HT-29 (cell line): ENCODE measurements at regions not wholly inside any gene's neighbourhood (a gene's known extent, or its start where the extent isn't known, plus 50 kb on each side); places are given as distances from the start of the nearest gene placed in this dataset.
"Not testable (repeated sequence)": the region's sequence is repeated elsewhere in the genome, so short reads cannot be mapped to it uniquely, and the experiment has no call there.

ENCODE experiments used
- DNase-seq: peaks from one replicate; pipeline ENCODE4 v3.0.0-alpha.2; 2015; ENCODE audit warnings: low spot score

DNA sequence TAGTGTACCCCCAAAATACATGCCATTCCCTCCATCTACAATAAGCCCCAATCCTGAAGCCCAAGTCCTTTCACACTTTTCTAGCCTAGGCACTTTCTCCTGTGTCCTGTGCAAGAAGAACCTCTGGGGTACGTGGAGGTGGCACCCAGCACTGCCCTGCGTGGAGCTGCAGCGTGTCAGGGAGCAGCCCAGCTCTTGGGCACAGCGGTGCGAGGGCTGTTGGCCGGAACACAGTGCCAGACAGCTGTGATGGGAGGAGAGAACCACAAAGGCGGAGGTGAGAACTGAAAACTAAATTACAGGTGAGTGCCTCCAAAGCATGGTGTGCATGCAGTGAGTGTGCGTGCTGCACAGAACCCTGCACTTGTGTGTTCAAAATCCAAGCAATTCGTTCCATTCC lies 621.3 kb upstream of the ADARB2 start:
- DNase-seq = no peak

DNA sequence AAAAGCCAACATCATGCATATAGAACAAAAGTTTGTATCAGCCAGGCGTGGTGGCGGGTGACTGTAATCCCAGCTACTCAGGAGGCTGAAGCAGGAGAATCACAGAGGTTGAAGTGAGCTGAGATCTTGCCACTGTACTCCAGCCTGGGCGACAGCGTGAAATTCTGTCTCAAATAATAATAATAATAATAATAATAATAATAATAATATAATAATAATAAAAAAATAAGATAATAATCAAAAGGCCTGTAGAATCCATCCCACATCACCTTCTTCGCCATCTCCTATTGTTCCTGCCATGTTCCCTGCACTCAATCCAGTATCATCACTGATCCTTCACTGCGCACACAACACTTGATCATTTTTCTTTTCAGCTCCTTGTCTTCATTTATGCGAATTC lies 619.3 kb upstream of the ADARB2 start:
- no peak for DNase-seq

DNA sequence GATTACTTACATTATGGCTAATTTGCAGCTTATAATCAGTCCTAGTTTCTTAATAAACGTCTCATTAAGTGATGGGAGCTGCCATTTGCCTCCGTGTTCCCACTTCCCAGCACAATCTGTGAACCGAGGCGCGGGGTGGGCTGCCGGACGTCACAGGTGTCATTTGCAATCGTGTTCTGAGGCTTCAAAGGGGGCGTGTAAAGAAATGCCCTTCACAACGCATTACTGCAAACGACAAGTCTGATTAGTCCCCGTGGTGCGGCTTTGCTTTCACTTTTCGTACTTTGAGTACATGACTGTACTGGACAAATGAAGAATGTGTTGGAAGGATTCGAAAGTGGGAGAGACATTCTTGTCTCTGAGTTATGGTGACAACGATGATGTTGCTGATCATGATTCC lies 614.2 kb upstream of the ADARB2 start:
- DNase-seq = no peak

DNA sequence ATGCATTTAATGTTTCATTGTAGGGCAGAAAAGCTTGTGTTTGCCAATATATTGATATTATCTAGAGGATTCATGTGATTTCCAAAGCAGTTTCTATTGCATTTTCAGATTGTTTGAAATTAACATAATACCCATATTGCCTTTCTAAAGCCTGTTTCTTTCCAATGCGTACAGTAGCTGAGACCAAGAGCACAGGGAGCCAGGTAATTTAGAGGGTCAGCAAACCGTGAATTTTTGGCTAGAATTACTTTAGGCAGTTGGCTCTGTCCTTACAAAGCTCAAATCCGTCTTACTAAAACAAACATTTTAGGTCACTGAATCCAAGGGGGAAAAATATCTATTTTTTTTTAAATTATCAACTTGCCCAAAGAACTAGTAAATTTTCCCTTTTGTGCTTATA lies 604.9 kb upstream of the ADARB2 start:
- DNase-seq = no peak

DNA sequence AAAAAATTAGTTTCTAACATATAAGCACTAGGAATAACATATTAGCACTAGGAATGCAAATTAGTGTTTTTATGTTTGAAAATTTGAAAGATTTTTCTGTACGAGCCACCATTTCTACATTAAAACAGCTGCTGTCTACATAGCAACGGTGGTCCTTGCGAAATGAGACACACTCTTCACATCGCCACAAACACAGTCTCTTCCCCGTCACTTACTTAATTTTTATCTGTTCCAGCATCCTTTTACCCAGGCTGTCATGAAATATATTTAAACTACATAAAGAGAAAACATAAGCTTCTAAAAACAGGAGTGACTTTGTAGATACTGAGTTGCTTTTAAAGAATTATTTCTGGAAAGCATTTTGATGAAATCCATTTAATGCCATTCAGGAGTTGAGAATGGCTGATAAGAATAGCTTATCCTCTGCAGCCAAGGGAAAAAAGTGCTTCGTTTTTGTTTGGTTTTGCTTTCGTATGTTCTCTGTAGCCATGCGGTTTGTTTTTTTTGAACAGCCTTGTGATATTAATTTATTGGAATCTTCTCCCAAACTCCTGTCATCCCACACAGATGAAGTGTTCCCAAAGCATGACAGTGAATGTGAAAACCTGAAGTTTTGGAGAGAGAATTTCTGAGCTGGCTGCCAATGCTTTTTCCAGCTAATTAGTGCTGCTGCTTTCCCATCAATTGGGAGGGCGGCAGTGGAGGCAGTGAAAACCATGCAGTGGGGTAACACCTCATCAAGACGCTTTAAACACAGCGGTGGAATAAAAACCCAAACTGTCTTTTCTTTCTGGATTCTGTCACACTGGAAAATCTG lies 603.7 kb upstream of the ADARB2 start:
- DNase-seq = no peak

DNA sequence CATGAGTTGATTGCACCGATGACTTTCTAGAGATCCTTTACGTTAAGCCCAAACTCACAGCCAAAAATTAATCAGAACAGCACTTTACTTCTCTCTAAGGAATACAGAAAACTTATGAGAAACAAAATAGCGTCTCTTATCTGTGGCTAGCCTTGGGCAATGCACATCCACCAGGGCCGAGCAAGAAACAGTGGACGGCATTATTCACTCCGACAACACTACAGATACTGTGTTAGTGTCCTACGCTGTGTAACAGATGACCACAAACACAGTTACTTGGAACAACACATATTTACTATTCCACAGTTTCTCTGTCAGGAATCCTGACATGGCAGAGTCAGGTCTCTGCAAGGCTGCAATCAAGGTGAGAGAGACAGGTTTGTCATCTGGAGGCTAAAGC lies 598.3 kb upstream of the ADARB2 start:
- DNase-seq = no peak

DNA sequence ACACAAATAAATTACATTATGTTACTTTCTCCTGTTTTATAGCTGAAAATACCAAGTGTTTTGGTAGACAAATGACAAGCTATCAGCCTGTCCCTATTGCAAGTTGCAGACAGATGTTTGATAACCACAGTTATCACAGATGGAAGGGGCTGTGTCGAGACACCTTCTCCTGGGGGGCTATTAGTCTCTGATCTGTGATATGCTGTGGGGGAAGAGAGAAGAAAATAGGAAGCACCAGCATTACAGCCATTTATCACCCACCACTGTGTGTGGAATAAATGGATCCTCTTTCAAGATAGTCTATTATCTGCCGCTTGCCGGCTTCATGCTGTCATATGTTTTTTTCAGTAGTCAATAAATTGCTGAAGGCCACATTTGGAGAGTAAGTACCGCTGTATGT lies 597.2 kb upstream of the ADARB2 start:
- no peak for DNase-seq

DNA sequence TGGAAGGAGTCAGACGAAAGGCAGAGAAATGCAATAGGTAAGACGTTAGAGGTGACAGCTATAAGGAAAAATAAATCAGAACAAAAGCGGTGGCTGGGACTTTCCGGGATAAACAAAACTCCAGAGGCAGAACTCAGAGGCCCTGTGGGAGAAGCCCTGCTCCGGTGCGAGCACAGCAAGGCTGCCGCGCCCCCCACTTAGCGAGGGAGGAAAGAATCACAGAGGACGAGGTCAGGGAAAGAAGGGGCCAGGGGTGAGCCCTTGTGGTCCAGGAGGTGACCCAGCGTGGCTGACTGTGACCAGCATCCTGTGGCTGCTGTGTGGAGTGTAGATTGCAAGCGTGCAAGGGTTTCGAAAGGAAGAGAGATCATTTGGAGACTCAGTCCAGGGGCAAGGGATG lies 591.8 kb upstream of the ADARB2 start:
- no peak for DNase-seq

DNA sequence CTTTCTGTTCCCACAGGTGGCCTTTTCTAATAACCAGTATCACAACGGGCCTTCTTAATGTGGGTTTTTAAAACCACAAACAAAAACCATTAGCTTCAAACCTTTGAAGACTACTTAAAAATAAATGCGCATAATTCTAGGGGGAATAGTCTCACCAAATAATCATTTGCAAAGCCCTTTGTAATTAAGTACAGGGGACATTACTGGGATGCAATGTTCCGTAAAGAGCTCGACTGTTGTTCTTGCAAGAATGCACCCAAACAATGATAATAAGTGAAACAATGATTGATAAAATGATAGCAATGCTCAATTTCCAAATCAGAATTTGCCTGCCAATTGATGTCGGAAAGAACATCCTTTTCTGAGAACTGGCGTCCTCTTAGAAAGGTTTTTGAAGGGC lies 589.1 kb upstream of the ADARB2 start:
- DNase-seq = no peak

DNA sequence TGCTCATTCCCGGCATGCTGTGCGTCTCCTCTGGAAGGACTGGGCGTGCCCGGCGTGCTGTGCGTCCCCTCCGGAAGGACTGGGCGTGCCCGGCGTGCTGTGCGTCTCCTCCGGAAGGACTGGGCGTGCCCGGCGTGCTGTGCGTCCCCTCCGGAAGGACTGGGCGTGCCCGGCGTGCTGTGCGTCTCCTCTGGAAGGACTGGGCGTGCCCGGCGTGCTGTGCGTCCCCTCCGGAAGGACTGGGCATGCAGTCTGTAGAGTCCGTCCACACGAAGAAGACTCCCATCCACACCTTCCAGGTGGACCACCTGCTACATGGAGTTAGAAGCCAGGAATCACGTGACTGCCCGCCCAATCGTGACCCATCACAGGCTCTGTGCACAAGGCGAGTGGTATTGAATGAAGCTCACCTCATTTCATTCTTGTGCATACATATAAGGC lies 577.7 kb upstream of the ADARB2 start:
- not testable (repeated sequence) for DNase-seq

DNA sequence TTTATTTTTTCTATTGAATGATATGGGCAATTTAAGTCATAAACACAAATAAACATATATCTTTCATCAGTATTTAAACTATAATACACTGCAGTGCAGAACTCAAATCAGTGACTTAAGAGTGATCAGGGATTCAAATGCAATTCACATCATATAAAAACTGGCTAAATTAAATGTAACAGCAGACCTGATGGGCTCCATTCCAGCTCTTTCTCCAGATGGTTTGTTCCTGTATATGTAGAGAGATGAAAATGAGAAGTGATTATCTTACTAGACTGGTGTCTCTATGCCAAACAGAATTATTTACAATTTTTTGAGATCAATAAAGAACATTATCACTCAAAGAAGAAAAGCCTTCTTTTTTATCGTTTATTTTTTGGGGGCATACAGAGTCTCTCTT lies 568.8 kb upstream of the ADARB2 start:
- DNase-seq = no peak

DNA sequence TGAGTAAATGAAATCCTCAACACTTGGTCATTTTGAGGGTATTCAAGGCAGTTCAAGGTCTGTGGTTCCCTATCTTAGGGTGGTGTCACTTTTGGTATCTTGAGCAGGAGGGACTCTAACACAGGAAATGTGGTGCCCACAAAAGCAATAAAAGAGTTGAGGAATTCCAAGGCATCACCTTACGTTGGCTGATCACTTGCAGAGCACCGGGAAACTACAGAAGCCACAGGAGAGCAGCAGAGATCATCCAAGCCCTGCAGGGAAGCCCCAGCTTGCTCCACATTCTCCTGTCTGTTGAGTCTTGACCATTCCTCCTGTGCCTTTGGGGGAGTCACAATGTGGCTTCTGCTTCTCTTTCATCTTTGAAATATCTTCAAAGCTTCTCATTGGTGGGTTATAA lies 565.8 kb upstream of the ADARB2 start:
- DNase-seq = no peak

DNA sequence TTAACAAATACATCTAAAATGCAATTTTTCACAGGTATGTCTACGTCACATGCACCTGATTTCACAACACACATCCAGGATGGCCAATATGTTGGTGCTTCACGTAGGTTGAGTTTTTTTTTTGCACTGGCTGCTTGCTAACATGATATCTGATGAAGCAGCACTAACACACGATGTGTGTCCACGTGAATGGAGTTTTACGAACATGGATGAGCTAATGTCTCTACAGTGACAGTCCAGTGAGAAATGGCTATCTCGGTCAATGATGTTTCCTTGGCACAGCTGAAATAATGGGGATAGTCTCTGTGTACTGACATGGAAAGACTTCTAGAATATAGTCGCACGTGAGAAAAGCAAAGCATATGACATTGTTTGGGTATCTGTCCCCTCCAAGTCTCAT lies 563.9 kb upstream of the ADARB2 start:
- DNase-seq = no peak

DNA sequence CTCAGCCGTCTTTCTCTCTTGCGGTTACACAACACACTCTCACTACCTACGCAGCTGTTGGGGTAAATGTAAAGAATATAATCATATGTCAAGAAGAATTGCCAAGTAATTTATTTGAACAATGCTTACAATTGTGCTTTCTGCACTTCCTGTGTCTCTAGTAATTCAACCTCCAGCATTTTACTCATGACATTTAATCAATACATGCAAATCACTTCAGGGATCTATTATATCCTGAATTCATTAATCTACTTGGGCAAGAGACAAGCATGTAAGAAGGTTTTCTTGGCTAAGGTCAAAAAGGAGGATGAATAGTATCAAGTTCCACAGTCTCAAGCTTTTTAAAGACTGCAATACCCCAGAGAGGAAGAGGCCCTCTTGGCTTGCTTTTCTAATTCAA lies 562.9 kb upstream of the ADARB2 start:
- DNase-seq = no peak

DNA sequence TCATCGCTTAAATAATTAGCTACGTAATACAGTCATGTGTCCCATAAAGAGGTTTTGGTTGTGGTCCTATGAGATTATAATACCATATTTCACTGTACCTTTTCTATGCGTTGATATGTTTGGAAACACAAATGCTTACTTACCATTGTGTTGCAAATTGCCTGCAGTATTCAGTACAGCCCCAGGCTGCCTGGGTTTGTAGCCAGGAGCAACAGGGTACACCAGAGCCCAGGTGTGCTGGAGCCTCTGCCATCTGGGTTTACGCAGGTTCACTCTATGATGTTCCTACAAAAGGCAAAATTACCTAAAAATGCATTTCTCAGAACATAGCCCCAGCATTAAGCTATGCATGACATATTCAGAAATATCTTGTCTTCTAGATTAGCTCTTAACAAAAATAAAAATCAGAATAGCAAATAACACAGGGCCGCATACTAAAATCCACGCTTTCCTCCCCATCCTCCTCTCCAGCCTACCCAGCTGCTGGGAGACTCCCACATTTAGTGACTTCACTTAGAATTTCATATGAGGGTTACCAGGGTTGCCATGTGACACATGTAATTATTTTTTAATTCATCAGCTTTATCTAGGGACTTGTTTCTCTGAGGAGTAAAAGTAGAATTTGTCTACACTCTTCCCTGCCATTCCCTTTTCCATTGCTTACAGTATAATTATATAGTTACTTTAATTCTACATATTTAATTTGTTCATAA lies 559.0 kb upstream of the ADARB2 start:
- DNase-seq = no peak

DNA sequence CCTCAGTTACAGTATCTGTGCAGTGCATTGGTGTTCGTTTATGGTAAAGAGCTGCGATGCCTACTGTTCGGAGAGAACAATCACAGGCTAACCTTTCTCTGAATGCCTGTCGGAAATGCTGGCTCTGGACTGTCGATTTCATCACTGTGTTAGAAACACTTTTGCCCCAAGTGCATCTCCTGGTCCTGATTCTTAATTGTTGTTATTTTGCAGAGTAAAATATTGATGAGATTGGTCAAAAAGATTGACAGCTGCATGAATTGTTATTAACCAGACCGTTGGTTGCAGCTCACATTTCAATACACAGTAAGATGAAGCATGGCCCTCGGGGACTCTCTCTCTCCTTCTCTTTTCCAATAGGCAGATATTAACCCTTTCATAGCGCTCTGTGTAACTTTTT lies 557.4 kb upstream of the ADARB2 start:
- no peak for DNase-seq

DNA sequence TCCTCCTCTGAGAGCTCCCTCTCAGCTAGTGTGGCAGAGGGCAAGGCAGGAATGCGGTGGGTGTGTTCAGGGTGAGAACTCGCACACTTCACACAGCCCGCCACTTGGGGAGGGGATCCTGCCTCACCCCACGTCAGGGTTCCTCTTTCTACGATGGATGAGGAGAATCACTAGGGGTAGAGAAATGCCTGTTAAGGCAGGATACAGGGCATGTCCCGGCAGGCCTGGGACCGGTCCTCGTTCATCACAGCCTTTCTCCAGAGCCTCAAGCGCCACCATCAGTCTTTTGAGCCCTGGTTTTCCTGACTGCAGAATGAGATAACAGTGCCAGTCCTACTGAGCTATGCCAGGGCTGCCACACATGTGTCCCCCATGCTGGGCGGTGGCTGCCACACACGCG lies 546.7 kb upstream of the ADARB2 start:
- DNase-seq = no peak

DNA sequence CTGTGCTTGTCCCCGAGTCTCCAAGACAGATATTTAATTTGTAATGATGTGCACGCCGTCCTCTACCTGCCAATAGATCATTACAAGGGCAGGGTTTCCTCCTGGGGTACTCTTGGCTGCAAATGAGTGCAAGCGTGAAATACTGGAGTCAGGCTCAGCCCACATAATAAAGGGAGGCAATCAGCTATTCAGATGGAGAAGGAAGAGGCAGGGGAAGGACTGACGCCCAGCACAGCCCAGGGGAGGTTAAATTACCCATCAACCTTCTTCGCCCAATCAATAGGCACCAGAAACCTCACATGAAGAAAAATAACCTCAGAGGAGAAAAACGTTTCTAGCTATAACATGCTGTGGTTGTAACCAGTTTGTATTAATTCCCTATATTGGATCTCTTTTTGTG lies 544.9 kb upstream of the ADARB2 start:
- no peak for DNase-seq

DNA sequence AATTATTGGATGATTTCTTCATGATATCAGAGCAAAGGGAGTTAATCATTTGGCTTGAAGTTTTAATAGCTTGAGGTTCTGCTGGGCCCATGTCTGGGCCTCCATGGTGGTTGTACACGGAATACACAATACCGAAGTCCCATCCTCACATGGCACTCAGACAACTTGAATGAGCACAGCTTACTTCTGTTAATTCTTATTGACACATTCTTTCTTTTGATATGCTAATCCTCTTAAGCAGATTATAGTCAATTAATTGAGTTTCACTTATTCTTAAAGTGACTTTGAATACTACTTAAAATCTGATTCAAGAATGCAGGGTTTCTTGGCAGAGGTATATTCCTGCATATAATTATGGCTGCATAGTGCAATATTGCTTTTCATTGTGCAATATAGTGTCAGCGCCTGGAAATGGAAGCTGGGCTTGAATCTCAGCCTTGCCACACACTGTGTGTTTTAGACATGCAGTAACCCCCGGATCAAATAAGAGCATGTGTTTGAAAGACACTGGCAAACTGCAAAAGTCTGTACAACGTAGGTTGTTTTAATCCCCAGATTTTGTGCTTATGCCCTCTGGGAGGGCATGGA lies 543.5 kb upstream of the ADARB2 start:
- DNase-seq = no peak

DNA sequence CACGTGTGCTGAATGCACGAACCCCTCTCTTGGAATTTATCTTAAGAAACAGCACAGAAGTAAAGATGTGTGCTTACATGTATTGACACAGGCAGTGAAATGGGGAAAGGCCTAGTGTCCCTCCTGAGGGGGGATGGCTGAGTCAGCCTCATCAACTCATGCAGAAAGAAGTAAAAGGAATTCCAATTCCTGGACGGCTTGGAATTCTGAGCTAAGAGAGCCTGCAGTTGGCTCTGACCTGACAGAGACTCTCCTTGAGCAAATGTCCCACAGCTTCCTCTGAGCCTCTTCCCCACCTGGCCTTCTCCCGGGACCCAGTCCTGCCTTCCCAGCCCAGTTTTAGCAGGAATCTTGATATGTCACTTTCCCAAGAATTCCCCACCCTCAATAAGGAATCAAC lies 542.4 kb upstream of the ADARB2 start:
- no peak for DNase-seq

DNA sequence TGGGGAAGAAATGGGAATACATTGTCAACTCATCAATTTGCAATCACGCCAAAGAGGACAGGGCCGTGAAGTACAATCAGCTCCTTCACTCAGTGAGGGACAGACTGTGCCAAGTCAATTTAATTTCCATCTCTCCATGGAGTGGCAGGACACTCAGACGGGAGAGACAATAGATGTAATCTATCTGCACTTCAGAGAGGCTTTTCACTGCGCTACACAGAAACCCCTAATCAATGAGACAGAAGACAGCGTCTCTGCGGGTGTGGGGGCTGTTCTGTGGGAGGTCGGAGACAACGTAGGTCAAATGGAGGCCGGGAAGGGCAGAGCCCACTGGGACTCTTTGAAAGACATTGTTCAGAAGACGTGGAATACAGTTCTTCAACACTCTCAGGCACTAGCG lies 541.0 kb upstream of the ADARB2 start:
- DNase-seq = no peak

DNA sequence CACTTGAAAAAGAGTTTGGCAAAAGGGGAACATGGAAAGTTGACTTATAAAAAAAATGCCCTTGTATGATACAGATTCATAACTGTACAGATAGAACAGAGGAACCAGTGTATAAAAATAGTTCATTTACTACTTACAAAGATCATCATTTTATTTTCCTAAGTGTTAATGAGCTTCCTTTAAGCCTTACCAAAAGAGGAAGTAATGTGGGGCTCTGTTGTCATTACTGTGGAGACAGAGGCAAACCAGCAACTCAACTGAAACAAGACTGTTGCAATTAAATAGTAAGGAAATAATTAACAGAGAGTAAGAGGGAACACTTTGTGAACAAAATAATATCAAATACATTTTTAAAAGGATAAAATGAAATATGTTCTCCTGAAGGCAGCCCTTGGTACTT lies 526.2 kb upstream of the ADARB2 start:
- DNase-seq = no peak

DNA sequence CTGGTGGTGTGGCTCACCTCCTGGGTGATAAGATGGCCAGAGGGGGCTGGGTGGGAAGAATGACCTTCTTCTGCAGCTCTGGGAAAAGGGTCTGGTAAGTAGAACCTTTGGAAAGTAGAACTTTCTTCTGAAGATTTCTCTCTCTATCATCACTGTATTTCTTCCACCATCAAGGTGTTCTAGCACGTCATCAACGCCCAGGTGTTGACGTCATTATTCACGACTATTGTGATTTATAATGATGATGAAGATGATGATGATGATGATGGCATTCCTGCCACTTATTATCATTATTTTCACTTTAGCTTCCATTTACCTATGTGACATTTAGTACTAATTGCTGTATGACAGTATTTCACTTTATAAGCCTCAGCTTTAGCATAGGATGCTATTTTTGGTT lies 525.6 kb upstream of the ADARB2 start:
- no peak for DNase-seq
